Fibroblast of lung (primary cell): ENCODE measurements at regions not wholly inside any gene's neighbourhood (a gene's known extent, or its start where the extent isn't known, plus 50 kb on each side); places are given as distances from the start of the nearest gene placed in this dataset.

Source experiments
- EZH2 ChIP-seq: IDR thresholded peaks from 2 replicates; pipeline ENCODE4 v1.5.1; 2012; ENCODE audit warnings: low read length, control low read depth, mild to moderate bottlenecking; ENCODE audit errors: missing control alignments
- TF ChIP-seq, protein P1 (sequence below), 2 donors: IDR thresholded peaks in 1 of 2; conservative IDR thresholded peaks in 1 of 2; 1 replicate in 1 of 2; 2 replicates in 1 of 2; pipeline ENCODE4 v1.5.1; 2011 to 2012; ENCODE audit warnings: low read length in 2 of 2, control low read depth in 1 of 2, inconsistent platforms in 1 of 2, low read depth in 1 of 2, mild to moderate bottlenecking in 1 of 2

GRCh38 chr6:156352861-156353260, 424.3 kb upstream of the ARID1B start:
- TF ChIP-seq, protein P1, sequence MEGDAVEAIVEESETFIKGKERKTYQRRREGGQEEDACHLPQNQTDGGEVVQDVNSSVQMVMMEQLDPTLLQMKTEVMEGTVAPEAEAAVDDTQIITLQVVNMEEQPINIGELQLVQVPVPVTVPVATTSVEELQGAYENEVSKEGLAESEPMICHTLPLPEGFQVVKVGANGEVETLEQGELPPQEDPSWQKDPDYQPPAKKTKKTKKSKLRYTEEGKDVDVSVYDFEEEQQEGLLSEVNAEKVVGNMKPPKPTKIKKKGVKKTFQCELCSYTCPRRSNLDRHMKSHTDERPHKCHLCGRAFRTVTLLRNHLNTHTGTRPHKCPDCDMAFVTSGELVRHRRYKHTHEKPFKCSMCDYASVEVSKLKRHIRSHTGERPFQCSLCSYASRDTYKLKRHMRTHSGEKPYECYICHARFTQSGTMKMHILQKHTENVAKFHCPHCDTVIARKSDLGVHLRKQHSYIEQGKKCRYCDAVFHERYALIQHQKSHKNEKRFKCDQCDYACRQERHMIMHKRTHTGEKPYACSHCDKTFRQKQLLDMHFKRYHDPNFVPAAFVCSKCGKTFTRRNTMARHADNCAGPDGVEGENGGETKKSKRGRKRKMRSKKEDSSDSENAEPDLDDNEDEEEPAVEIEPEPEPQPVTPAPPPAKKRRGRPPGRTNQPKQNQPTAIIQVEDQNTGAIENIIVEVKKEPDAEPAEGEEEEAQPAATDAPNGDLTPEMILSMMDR (conservative IDR thresholded peaks at IDR 0.05 in 1 of 2, IDR thresholded peaks at IDR 0.05 in 1 of 2; ENCODE audit: low read depth in 1 of 2, low read length in 2 of 2), result no peak
- TF ChIP-seq EZH2, result no peak
